Adrenal gland (tissue), 5 donors: ENCODE measurements at regions not wholly inside any gene's neighbourhood (a gene's known extent, or its start where the extent isn't known, plus 50 kb on each side); places are given as distances from the start of the nearest gene placed in this dataset.

Experiments used
- CTCF ChIP-seq, 6 experiments: fragments of 450-650 bp in 4 of 6; fragments of 200-600 bp in 2 of 6; sonication (generic) in 1 of 6; IDR thresholded peaks; 1 replicate in 5 of 6; 2 replicates in 1 of 6; pipeline versions ENCODE4 v1.5.1 to v1.8.0; 2016 to 2021; ENCODE audit warnings: antibody characterized with exemption in 6 of 6, mild to moderate bottlenecking in 2 of 6, moderate library complexity in 1 of 6
- POLR2A ChIP-seq, 2 donors: fragments of 450-650 bp; IDR thresholded peaks; one replicate each; pipeline ENCODE4 v1.6.1; 2017; ENCODE audit warnings: antibody characterized with exemption in 2 of 2, mild to moderate bottlenecking in 2 of 2, moderate library complexity in 1 of 2
- donor health status: DM: no; HTN: no; CAD: no.

- TF ChIP-seq CTCF (IDR thresholded peaks at IDR 0.05) (no peak), POLR2A (IDR thresholded peaks at IDR 0.05) (no peak)
Measured at GRCh38 chr9:75483636-75484035, 395.3 kb downstream of the OSTF1 start.
